ENCODE measurements at regions not wholly inside any gene's neighbourhood (a gene's known extent, or its start where the extent isn't known, plus 50 kb on each side); places are given as distances from the start of the nearest gene placed in this dataset.
"Not testable (repeated sequence)": the region's sequence is repeated elsewhere in the genome, so short reads cannot be mapped to it uniquely, and the experiment has no call there.

GRCh38 chr20:30419466-30419865 lies 838.0 kb upstream of the DEFB115 start:
- no TSS peak for BruUV-seq (replicated peaks)
- Histone ChIP-seq H3K4me2 (ENCODE audit: insufficient read depth, low read length) (no peak overlapping the region), H3K27ac (ENCODE audit: insufficient read depth, low read depth, low read length) (no peak overlapping the region), H3K4me1 (ENCODE audit: control insufficient read depth, extremely low read depth, insufficient read depth, low read length) (no peaks in the 10 kb centered on the region), H4K20me1 (replicated peaks; ENCODE audit: control insufficient read depth, extremely low read depth, insufficient read depth, low read length) (no peaks in the 10 kb centered on the region), H3K9me3 (replicated peaks; ENCODE audit: control insufficient read depth, insufficient read depth, low read length) (peaks cover 2% of the 10 kb centered on the region), H3K9ac (replicated peaks; ENCODE audit: extremely low read depth, insufficient read depth, low read length) (no peak overlapping the region), H3K36me3 (ENCODE audit: control insufficient read depth in 2 of 2, extremely low read depth in 1 of 2, insufficient read depth in 2 of 2, low read length in 2 of 2) (no peaks in the 10 kb centered on the region), H3K4me3 (replicated peaks in 1 of 3; ENCODE audit: insufficient read depth in 1 of 3, low read depth in 1 of 3, low read length in 3 of 3) (no peak overlapping the region), H3K27me3 (ENCODE audit: control insufficient read depth in 2 of 2, insufficient read depth in 2 of 2, low read length in 2 of 2) (no peaks in the 10 kb centered on the region), H3K9me1 (replicated peaks; ENCODE audit: control insufficient read depth, extremely low read depth, insufficient read depth, low read length) (no peaks in the 10 kb centered on the region), H2AFZ (ENCODE audit: low read depth, low read length) (no peak overlapping the region), H3K79me2 (ENCODE audit: control insufficient read depth, insufficient read depth, low read length) (no peaks in the 10 kb centered on the region)
- no peak for TF ChIP-seq POLR2AphosphoS5 (IDR thresholded peaks at IDR 0.05; ENCODE audit: insufficient read depth, low read depth, low read length)
- no peak for TF ChIP-seq CTCF (IDR thresholded peaks at IDR 0.05; ENCODE audit: extremely low read depth in 1 of 2, insufficient read depth in 1 of 2, low read depth in 1 of 2, low read length in 2 of 2)
- no peak for TF ChIP-seq FOS (IDR thresholded peaks at IDR 0.05; ENCODE audit: borderline replicate concordance, insufficient read depth, low read length)
- no peak for TF ChIP-seq POLR2A (IDR thresholded peaks at IDR 0.05; ENCODE audit: low read depth, low read length)
- no peak for TF ChIP-seq JUN (IDR thresholded peaks at IDR 0.05; ENCODE audit: borderline replicate concordance, insufficient read depth, insufficient read length, low read depth)
- no peak for TF ChIP-seq MYC (IDR thresholded peaks at IDR 0.05; ENCODE audit: low read depth, low read length)
- TF ChIP-seq EZH2 (IDR thresholded peaks at IDR 0.05; ENCODE audit: borderline replicate concordance, low read depth, low read length, severe bottlenecking) = no peak
- TF ChIP-seq GATA2 (IDR thresholded peaks at IDR 0.05; ENCODE audit: insufficient read depth, insufficient read length, low read depth, low read length) = no peak
- no peak for TF ChIP-seq MAX (IDR thresholded peaks at IDR 0.05; ENCODE audit: insufficient read depth, insufficient read length)
- FAIRE-seq = no peak
- DNase-seq (ENCODE audit: low read depth, low spot score) = no peak
- intact Hi-C loops (cut with micrococcal nuclease) (no loop called here), dilution Hi-C loops (cut with MboI; ENCODE audit: extremely low pct_ligation_motif_present, low sequenced_read_pairs) (no loop called here)
- CTCF ChIA-PET = no interaction called here
- POLR2A ChIA-PET = no interaction called here

GRCh38 chr20:30419871-30420420 lies 837.5 kb upstream of the DEFB115 start:
- H3K9ac ChIP-seq (replicated peaks; ENCODE audit: extremely low read depth, insufficient read depth, low read length); H3K9me1 ChIP-seq (replicated peaks; ENCODE audit: control insufficient read depth, extremely low read depth, insufficient read depth, low read length); BruUV-seq (replicated peaks); FAIRE-seq; H4K20me1 ChIP-seq (replicated peaks; ENCODE audit: control insufficient read depth, extremely low read depth, insufficient read depth, low read length); POLR2A ChIA-PET; H3K4me1 ChIP-seq (ENCODE audit: control insufficient read depth, extremely low read depth, insufficient read depth, low read length); H3K79me2 ChIP-seq (ENCODE audit: control insufficient read depth, insufficient read depth, low read length); dilution Hi-C loops (cut with MboI; ENCODE audit: extremely low pct_ligation_motif_present, low sequenced_read_pairs); H3K27ac ChIP-seq (ENCODE audit: insufficient read depth, low read depth, low read length); DNase-seq (ENCODE audit: low read depth, low spot score); H3K27me3 ChIP-seq (ENCODE audit: control insufficient read depth in 2 of 2, insufficient read depth in 2 of 2, low read length in 2 of 2); H3K9me3 ChIP-seq (replicated peaks; ENCODE audit: control insufficient read depth, insufficient read depth, low read length); H3K4me2 ChIP-seq (ENCODE audit: insufficient read depth, low read length); H3K4me3 ChIP-seq (replicated peaks in 1 of 3; ENCODE audit: insufficient read depth in 1 of 3, low read depth in 1 of 3, low read length in 3 of 3); intact Hi-C loops (cut with micrococcal nuclease); H2AFZ ChIP-seq (ENCODE audit: low read depth, low read length); CTCF ChIA-PET; H3K36me3 ChIP-seq (ENCODE audit: control insufficient read depth in 2 of 2, extremely low read depth in 1 of 2, insufficient read depth in 2 of 2, low read length in 2 of 2): not testable (repeated sequence)
